H1 (cell line): ENCODE measurements at regions not wholly inside any gene's neighbourhood (a gene's known extent, or its start where the extent isn't known, plus 50 kb on each side); places are given as distances from the start of the nearest gene placed in this dataset.

Experiments
- CTCF ChIA-PET: fragments of 300-600 bp; sonication (Branson Sonifier 250); formaldehyde crosslinking; loops from one replicate; lab custom pipeline; 2021; ENCODE audit not compliant: partially characterized antibody; lab: Charles Lee
- POLR2A ChIA-PET: fragments of 300-600 bp; sonication (Branson Sonifier 250); formaldehyde crosslinking; loops from one replicate; lab custom pipeline; 2021; ENCODE audit warnings: inconsistent platforms; ENCODE audit not compliant: partially characterized antibody; lab: Charles Lee
- DNase-seq, 2 experiments: peaks; one replicate each; pipeline versions ENCODE4 v3.0.0 to v3.0.0-alpha.2; 2010 to 2022; ENCODE audit warnings: low spot score in 2 of 2, low read depth in 1 of 2, mixed read lengths in 1 of 2
- FAIRE-seq: peaks from 2 replicates; lab custom pipeline; 2011; peaks lifted over from hg19 to GRCh38; lab: Jason Lieb, UNC
- H2AFZ ChIP-seq: 2 replicates; pipeline ENCODE4 v1.8.1; 2012; ENCODE audit warnings: low read length, inconsistent platforms
- H2AK5ac ChIP-seq: 2 replicates; pipeline ENCODE4 v1.6.1; 2013; ENCODE audit warnings: low read depth, low read length
- H2BK120ac ChIP-seq: replicated peaks from 2 replicates; pipeline ENCODE3; 2013; ENCODE audit warnings: low read depth, low read length, inconsistent platforms
- H2BK12ac ChIP-seq: 2 replicates; pipeline ENCODE4 v1.6.1; 2013; ENCODE audit warnings: low read depth, low read length
- H2BK15ac ChIP-seq: 2 replicates; pipeline ENCODE4 v1.6.1; 2013; ENCODE audit warnings: low read length
- H2BK20ac ChIP-seq: 2 replicates; pipeline ENCODE4 v1.6.1; 2013; ENCODE audit warnings: low read length
- H2BK5ac ChIP-seq: 2 replicates; pipeline ENCODE4 v1.6.1; 2013; ENCODE audit warnings: low read depth, low read length
- H3K14ac ChIP-seq: 2 replicates; pipeline ENCODE4 v1.6.1; 2013; ENCODE audit warnings: inconsistent platforms; ENCODE audit not compliant: insufficient read length
- H3K18ac ChIP-seq: 2 replicates; pipeline ENCODE4 v1.6.1; 2013; ENCODE audit warnings: low read length; ENCODE audit errors: extremely low read depth
- H3K23ac ChIP-seq: 2 replicates; pipeline ENCODE4 v1.6.1; 2013; ENCODE audit warnings: inconsistent platforms; ENCODE audit not compliant: insufficient read length
- H3K23me2 ChIP-seq: 2 replicates; pipeline ENCODE4 v1.6.1; 2013; ENCODE audit warnings: low read depth, low read length
- H3K27ac ChIP-seq: 2 replicates; pipeline ENCODE4 v1.6.1; 2011; ENCODE audit warnings: low read depth, low read length, inconsistent platforms
- H3K27me3 ChIP-seq, 4 experiments: replicated peaks in 1 of 4; 1 replicate in 1 of 4; 2 replicates in 3 of 4; pipeline versions ENCODE4 v1.6.1 to v1.8.1; 2011 to 2013; ENCODE audit warnings: low read length in 3 of 4, mild to moderate bottlenecking in 3 of 4, inconsistent platforms in 2 of 4, mixed read lengths in 2 of 4, moderate library complexity in 1 of 4; ENCODE audit not compliant: control insufficient read depth in 3 of 4, insufficient read depth in 3 of 4; ENCODE audit errors: extremely low read depth in 1 of 4
- H3K36me3 ChIP-seq, 4 experiments: 2 replicates each; pipeline versions ENCODE4 v1.6.1 to v1.8.1; 2011 to 2013; ENCODE audit warnings: mild to moderate bottlenecking in 4 of 4, low read length in 3 of 4, moderate library complexity in 2 of 4, control low read depth in 1 of 4, inconsistent platforms in 1 of 4; ENCODE audit not compliant: insufficient read depth in 4 of 4, control insufficient read depth in 2 of 4
- H3K4ac ChIP-seq: replicated peaks from 2 replicates; pipeline ENCODE3; 2013; ENCODE audit warnings: low read length, low read depth, mixed read lengths, inconsistent platforms; ENCODE audit not compliant: insufficient read length
- H3K4me1 ChIP-seq, 4 experiments: replicated peaks in 1 of 4; 1 replicate in 1 of 4; 2 replicates in 3 of 4; pipeline versions ENCODE4 v1.6.1 to v1.8.1; 2011 to 2013; ENCODE audit warnings: low read length in 3 of 4, inconsistent platforms in 2 of 4, mixed read lengths in 1 of 4; ENCODE audit not compliant: insufficient read depth in 4 of 4, control insufficient read depth in 3 of 4
- H3K4me2 ChIP-seq, 2 experiments: 2 replicates each; pipeline versions ENCODE4 v1.6.1 to v1.8.1; 2011 to 2013; ENCODE audit warnings: low read depth in 2 of 2, low read length in 2 of 2, control low read depth in 1 of 2, inconsistent platforms in 1 of 2, mild to moderate bottlenecking in 1 of 2; ENCODE audit not compliant: insufficient read depth in 1 of 2
- H3K4me3 ChIP-seq, 4 experiments: fragments of 200-600, 300-600 bp in 1 of 4; sonication (generic), shearing (Covaris generic), sonication (Bioruptor Twin) in 1 of 4; 2 replicates each; pipeline versions ENCODE4 v1.5.1 to v1.8.1; 2011 to 2016; ENCODE audit warnings: low read length in 4 of 4, low read depth in 3 of 4, control low read depth in 2 of 4, inconsistent platforms in 2 of 4, mild to moderate bottlenecking in 2 of 4, mixed read lengths in 1 of 4, moderate library complexity in 1 of 4; ENCODE audit not compliant: insufficient read depth in 2 of 4; ENCODE audit errors: extremely low read depth in 1 of 4
- H3K56ac ChIP-seq: replicated peaks from 2 replicates; pipeline ENCODE3; 2013; ENCODE audit warnings: low read depth, mild to moderate bottlenecking, mixed read lengths, low read length, inconsistent platforms; ENCODE audit not compliant: insufficient read length
- H3K79me1 ChIP-seq: 2 replicates; pipeline ENCODE4 v1.6.1; 2013; ENCODE audit warnings: low read depth, low read length, control low read depth
- H3K79me2 ChIP-seq, 2 experiments: 2 replicates each; pipeline versions ENCODE4 v1.6.1 to v1.8.1; 2012 to 2013; ENCODE audit warnings: low read length in 2 of 2, mild to moderate bottlenecking in 2 of 2, inconsistent platforms in 1 of 2; ENCODE audit not compliant: insufficient read depth in 2 of 2, control insufficient read depth in 1 of 2
- H3K9ac ChIP-seq, 4 experiments: replicated peaks in 1 of 4; 1 replicate in 1 of 4; 2 replicates in 3 of 4; pipeline versions ENCODE4 v1.6.1 to v1.8.1; 2011 to 2013; ENCODE audit warnings: low read depth in 3 of 4, low read length in 3 of 4, control low read depth in 2 of 4, mild to moderate bottlenecking in 2 of 4, moderate library complexity in 2 of 4, inconsistent platforms in 1 of 4; ENCODE audit errors: extremely low read depth in 1 of 4
- H3K9me3 ChIP-seq, 2 experiments: 2 replicates each; pipeline versions ENCODE4 v1.6.1 to v1.8.1; 2012 to 2013; ENCODE audit warnings: mild to moderate bottlenecking in 2 of 2, moderate library complexity in 2 of 2, control low read depth in 1 of 2, inconsistent platforms in 1 of 2, low read depth in 1 of 2, low read length in 1 of 2, mixed read lengths in 1 of 2; ENCODE audit not compliant: insufficient read depth in 2 of 2
- H4K20me1 ChIP-seq, 2 experiments: replicated peaks in 1 of 2; 2 replicates each; pipeline versions ENCODE3 to v1.8.1; 2011 to 2013; ENCODE audit warnings: inconsistent platforms in 2 of 2, low read length in 2 of 2, mild to moderate bottlenecking in 1 of 2; ENCODE audit not compliant: insufficient read depth in 2 of 2, control insufficient read depth in 1 of 2
- H4K5ac ChIP-seq: 2 replicates; pipeline ENCODE4 v1.6.1; 2013; ENCODE audit warnings: low read length, low read depth, mixed read lengths, inconsistent platforms; ENCODE audit not compliant: insufficient read length
- H4K8ac ChIP-seq: 2 replicates; pipeline ENCODE4 v1.8.0; 2013; ENCODE audit warnings: mild to moderate bottlenecking, moderate library complexity, low read length, inconsistent platforms; ENCODE audit not compliant: insufficient read depth; ENCODE audit errors: extremely low read depth
- H4K91ac ChIP-seq: replicated peaks from 2 replicates; pipeline ENCODE3; 2013; ENCODE audit warnings: low read length, mixed read lengths, inconsistent platforms; ENCODE audit not compliant: insufficient read length
- BCL11A ChIP-seq, 2 experiments: IDR thresholded peaks; one replicate each; pipeline ENCODE4 v1.6.1; 2011; ENCODE audit warnings: low read depth in 2 of 2, low read length in 2 of 2, mild to moderate bottlenecking in 2 of 2
- KDM4A ChIP-seq: IDR thresholded peaks from one replicate; pipeline ENCODE4 v1.7.1; 2012; ENCODE audit warnings: low read depth, mild to moderate bottlenecking, moderate library complexity, low read length, inconsistent platforms; ENCODE audit not compliant: severe bottlenecking
- WGBS, 2 experiments: shearing (Covaris generic) in 1 of 2; methylation state at CpG; one replicate each; pipeline versions ENCODE4 v1.1.6 to v1.1.7; 2013 to 2015; ENCODE audit warnings: low lambda C conversion rate in 2 of 2, mixed read lengths in 2 of 2, inconsistent platforms in 1 of 2, low coverage in 1 of 2, missing lambda C conversion rate in 1 of 2; ENCODE audit not compliant: insufficient replicate concordance in 2 of 2, insufficient coverage in 1 of 2, insufficient read length in 1 of 2; ENCODE audit errors: extremely low coverage in 1 of 2, missing lambda C conversion rate in 1 of 2; 5-methylcytosine and 5-hydroxymethylcytosine counted together

GRCh38 chr5:122719991-122720746, 54.7 kb upstream of the SNX2 start:
- WGBS, 2 experiments = 96% methylated on average over 3 of the region's 3 CpGs; no CpG with 5 or more reads in 1 of the 2 experiments
- CTCF ChIA-PET = interaction anchor here (0.6 to 2.7 kb wide), 5 partner anchors 16 to 589 kb away, joined by 3 to 10 read pairs (median 3); partner anchors contain the start of gene PRDM6
- no peak overlapping the region for H3K4me2 ChIP-seq

More at GRCh38 chr5:122719991-122720746, 54.7 kb upstream of the SNX2 start:
- no peak overlapping the region for H2BK15ac ChIP-seq
- H3K27ac ChIP-seq = no peak overlapping the region
- TF ChIP-seq KDM4A (no peak), BCL11A (IDR thresholded peaks at IDR 0.05; ENCODE audit: low read depth in 2 of 2, low read length in 2 of 2) (no peak)
- TF ChIP-seq, all 59 proteins: peak for 0
- H3K4ac ChIP-seq = no peak overlapping the region
- H3K9ac ChIP-seq = no peak overlapping the region
- POLR2A ChIA-PET = no interaction called here
- no peaks in the 10 kb centered on the region for H3K4me1 ChIP-seq
- H4K20me1 ChIP-seq = no peaks in the 10 kb centered on the region
- no peaks in the 10 kb centered on the region for H3K9me3 ChIP-seq
- H3K56ac ChIP-seq = no peak overlapping the region
- no peak overlapping the region for H2BK120ac ChIP-seq
- H3K27me3 ChIP-seq = no peaks in the 10 kb centered on the region
- H2BK12ac ChIP-seq = no peak overlapping the region
- no peaks in the 10 kb centered on the region for H3K23me2 ChIP-seq
- H3K18ac ChIP-seq = no peak overlapping the region
- no peak for FAIRE-seq
- no peak overlapping the region for H2AK5ac ChIP-seq
- no peaks in the 10 kb centered on the region for H3K36me3 ChIP-seq
- no peak overlapping the region for H2BK5ac ChIP-seq
- H3K23ac ChIP-seq = no peak overlapping the region
- H3K79me2 ChIP-seq = no peaks in the 10 kb centered on the region
- H3K14ac ChIP-seq = no peak overlapping the region
- H4K8ac ChIP-seq = no peak overlapping the region
- H2AFZ ChIP-seq = no peak overlapping the region
- no peaks in the 10 kb centered on the region for H3K79me1 ChIP-seq
- H4K91ac ChIP-seq = no peak overlapping the region
- no peak overlapping the region for H4K5ac ChIP-seq
- no peak overlapping the region for H2BK20ac ChIP-seq
- H3K4me3 ChIP-seq = no peak overlapping the region
- no peak for DNase-seq
